GM13977 (cell line): ENCODE measurements at regions not wholly inside any gene's neighbourhood (a gene's known extent, or its start where the extent isn't known, plus 50 kb on each side); places are given as distances from the start of the nearest gene placed in this dataset.

Source experiments
- DNase-seq: peaks from one replicate; pipeline ENCODE4 v3.0.0; 2012; ENCODE audit warnings: low spot score
- in situ Hi-C: fragments of 300-500 bp; cut with MboI; formaldehyde crosslinking; loops from one replicate; pipeline ENCODE4 v1.12.0; 2022; ENCODE audit warnings: low sequenced_read_pairs, low pct_unique_long_range_greater_than_20kb, mixed read lengths, inconsistent platforms; ENCODE audit not compliant: unreplicated experiment
- TF ChIP-seq, protein P1 (sequence below): IDR thresholded peaks from 2 replicates; pipeline ENCODE4 v1.5.1; 2012; ENCODE audit warnings: mild to moderate bottlenecking, control low read depth; ENCODE audit not compliant: insufficient read depth; ENCODE audit errors: extremely low read depth, missing control alignments

DNA sequence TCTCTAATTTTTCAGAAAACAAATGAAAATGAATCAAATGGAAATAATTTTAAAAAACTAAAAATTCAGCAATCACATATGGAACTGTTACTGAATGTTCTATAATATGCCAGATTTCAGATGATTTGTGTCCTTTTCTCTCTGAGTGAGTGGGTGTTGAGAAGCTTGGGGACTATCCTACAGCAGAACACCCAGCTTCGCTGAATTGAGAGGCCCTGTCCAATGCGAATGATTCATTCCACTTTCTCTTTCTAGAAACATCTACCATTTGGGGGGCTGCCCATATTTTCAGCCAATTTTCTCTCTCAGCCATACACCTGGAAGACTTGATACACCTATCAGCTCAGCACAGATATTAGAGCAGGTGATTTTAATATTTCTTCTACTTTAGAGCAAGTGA, 1666.7 kb downstream of the EFNB2 start:
- TF ChIP-seq, protein P1, sequence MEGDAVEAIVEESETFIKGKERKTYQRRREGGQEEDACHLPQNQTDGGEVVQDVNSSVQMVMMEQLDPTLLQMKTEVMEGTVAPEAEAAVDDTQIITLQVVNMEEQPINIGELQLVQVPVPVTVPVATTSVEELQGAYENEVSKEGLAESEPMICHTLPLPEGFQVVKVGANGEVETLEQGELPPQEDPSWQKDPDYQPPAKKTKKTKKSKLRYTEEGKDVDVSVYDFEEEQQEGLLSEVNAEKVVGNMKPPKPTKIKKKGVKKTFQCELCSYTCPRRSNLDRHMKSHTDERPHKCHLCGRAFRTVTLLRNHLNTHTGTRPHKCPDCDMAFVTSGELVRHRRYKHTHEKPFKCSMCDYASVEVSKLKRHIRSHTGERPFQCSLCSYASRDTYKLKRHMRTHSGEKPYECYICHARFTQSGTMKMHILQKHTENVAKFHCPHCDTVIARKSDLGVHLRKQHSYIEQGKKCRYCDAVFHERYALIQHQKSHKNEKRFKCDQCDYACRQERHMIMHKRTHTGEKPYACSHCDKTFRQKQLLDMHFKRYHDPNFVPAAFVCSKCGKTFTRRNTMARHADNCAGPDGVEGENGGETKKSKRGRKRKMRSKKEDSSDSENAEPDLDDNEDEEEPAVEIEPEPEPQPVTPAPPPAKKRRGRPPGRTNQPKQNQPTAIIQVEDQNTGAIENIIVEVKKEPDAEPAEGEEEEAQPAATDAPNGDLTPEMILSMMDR, result no peak
- no peak for DNase-seq
- in situ Hi-C loops, result no loop called here

DNA sequence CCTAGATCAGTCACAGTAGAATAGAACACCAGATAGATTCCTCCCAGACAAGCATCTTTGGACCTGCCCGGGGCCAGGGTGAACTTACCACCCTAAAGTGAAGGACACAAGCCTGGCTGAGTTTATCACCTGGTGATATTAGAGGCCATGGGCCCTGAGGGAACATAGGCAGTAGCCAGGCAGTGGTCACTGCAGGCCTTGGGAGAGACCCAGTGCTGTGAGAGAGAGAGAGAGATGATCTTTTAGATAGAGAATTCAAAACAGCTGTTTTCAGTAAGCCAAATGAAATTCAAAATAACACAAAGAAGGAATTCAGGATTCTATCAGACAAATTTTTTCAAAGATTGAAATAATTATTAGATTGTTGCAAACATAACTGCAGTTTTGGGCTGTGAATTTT, 1679.9 kb downstream of the EFNB2 start:
- TF ChIP-seq, protein P1, result no peak
- DNase-seq, result no peak
- in situ Hi-C loops, result no loop called here

DNA sequence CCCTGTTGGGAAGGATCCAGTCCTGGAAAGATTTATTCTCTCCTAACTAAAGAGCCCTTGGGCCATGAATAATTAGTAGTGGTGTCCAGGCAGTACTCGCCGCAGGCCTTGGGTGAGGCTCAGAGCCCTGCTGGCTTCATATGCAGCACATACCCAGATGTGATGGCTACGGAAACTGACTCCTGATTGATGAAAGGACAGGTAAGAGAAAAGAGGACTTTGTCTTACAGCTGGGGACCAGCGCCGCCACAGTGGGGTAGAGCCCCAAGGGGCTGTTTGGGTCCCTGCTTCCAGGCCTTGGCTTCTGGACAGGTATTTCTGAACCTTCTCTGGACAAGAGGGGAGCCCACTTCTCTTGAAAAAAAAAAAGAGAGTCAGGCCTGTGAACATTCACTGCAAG, 1680.8 kb downstream of the EFNB2 start:
- in situ Hi-C loops, result no loop called here
- no peak for DNase-seq
- TF ChIP-seq, protein P1, result no peak

DNA sequence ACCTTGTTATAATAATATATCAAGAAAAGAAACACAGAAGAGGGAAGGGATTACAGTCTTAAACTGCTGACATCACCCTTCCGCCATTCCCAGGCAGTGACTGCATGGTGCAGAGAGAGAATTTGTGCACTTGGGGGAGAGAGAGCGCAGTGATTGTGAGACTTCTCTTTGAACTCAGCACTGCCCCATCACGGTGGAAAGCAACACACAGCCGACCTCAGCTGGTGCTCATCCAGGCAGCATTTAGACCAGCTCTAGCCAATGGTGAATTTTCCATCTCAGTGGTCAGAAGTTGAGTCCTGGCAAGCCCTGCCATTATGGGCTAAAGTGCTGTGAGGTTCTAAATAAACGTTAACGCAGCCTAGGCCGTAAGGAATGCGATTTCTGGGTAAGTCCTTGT, 1681.5 kb downstream of the EFNB2 start:
- TF ChIP-seq, protein P1, result no peak
- in situ Hi-C loops, result no loop called here
- DNase-seq, result no peak

DNA sequence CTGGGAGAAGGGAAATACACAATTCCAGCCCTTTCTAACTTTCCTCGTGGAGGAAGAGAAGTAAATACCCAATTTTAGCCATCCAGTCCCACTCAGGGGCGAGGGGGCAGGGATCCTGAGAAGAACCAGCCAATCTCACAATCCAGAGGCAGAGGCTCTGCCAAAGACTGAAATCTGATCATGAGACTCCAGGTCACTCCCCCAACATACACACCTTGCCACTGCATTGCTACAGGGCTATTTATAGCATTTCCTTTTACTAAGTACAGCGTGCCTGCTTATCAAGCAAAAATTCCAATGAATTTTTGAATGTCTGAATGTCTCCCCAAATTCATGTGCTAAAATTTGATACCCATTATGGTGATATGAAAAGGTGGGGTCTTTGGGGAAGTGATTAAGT, 1687.5 kb downstream of the EFNB2 start:
- TF ChIP-seq, protein P1, result no peak
- in situ Hi-C loops, result no loop called here
- DNase-seq, result no peak

DNA sequence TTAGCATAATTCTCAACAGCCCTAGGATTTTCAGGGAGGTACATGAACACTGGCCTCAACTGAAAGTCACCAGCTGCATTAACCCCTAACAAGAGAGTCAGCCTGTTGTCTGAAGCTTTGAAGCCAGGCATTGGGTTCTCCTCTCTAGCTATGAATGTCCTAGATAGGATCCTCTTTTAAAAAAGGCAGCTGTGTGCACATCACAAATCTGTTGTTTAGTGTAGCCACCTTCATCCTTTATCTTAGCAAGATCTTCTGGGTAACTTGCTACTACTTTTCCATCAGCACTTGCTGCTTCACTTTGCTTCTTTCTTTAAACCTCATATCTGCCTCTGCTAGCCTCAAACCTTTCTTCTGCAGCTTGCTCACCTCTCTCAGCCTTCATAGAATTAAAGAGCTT, 1692.1 kb downstream of the EFNB2 start:
- TF ChIP-seq, protein P1, result no peak
- in situ Hi-C loops, result no loop called here

DNA sequence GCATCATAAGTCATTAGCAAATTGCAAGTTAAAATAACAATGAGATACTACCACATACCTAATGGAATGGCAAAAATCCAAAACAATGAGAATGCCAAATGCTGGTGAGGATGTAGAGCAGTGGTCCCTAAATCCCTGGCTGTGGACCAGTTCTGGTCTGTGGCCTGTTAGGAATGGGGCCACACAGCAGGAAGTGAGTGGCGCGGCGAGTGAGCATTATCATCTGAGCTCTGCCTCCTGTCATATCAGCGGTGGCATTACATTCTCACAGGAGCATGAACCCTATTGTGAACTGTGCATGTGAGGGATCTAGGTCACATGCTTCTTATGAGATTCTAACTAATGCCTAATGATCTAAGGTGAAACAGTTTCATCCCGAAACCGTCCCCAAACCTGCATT, 1694.4 kb downstream of the EFNB2 start:
- TF ChIP-seq, protein P1, result no peak

More for the DNA sequence above, 1692.1 kb downstream of the EFNB2 start:
- no peak for DNase-seq

More for the DNA sequence above, 1694.4 kb downstream of the EFNB2 start:
- in situ Hi-C loops, result no loop called here
- no peak for DNase-seq
